Vagina (tissue), 2 donors: ENCODE measurements at regions not wholly inside any gene's neighbourhood (a gene's known extent, or its start where the extent isn't known, plus 50 kb on each side); places are given as distances from the start of the nearest gene placed in this dataset.

Experiments used
- POLR2A ChIP-seq, 2 donors: fragments of 450-650 bp; IDR thresholded peaks; one replicate each; pipeline ENCODE4 v1.6.1; 2017; ENCODE audit warnings: antibody characterized with exemption in 2 of 2, mild to moderate bottlenecking in 2 of 2, moderate library complexity in 2 of 2
- POLR2AphosphoS5 ChIP-seq, 2 donors: sonication (generic); formaldehyde crosslinking; IDR thresholded peaks; one replicate each; pipeline ENCODE4 v1.9.0; 2017; ENCODE audit warnings: antibody characterized with exemption in 2 of 2, mild to moderate bottlenecking in 2 of 2, low read depth in 1 of 2; ENCODE audit not compliant: insufficient read depth in 1 of 2
- TF ChIP-seq, protein P1 (sequence below), 3 experiments: fragments of 450-650 bp in 2 of 3; fragments of 200-600 bp in 1 of 3; sonication (generic) in 1 of 3; IDR thresholded peaks; one replicate each; pipeline ENCODE4 v1.5.1; 2017 to 2019; ENCODE audit warnings: antibody characterized with exemption in 3 of 3, mild to moderate bottlenecking in 2 of 3, moderate library complexity in 2 of 3

DNA sequence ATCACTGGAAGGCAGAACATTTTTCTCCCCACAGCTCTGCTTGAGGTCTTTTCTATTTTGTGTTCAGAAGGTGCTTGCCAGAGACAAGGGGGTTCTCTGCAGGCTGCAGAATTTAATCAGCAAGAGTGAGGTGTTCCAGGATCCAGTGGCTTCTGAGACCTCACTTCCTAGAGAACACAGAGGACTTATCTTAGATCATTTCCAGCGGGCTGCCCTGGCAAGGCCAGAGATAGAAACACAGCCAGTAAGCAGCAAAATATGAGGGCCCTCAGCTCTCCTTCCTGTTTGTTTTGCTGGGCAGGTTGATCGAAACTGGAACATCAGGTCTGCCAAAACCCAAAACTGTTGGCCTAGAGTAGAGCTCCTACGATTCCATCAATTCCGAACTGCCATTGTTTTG is 187.3 kb downstream of the DIRAS2 start:
- TF ChIP-seq, protein P1, sequence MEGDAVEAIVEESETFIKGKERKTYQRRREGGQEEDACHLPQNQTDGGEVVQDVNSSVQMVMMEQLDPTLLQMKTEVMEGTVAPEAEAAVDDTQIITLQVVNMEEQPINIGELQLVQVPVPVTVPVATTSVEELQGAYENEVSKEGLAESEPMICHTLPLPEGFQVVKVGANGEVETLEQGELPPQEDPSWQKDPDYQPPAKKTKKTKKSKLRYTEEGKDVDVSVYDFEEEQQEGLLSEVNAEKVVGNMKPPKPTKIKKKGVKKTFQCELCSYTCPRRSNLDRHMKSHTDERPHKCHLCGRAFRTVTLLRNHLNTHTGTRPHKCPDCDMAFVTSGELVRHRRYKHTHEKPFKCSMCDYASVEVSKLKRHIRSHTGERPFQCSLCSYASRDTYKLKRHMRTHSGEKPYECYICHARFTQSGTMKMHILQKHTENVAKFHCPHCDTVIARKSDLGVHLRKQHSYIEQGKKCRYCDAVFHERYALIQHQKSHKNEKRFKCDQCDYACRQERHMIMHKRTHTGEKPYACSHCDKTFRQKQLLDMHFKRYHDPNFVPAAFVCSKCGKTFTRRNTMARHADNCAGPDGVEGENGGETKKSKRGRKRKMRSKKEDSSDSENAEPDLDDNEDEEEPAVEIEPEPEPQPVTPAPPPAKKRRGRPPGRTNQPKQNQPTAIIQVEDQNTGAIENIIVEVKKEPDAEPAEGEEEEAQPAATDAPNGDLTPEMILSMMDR (IDR thresholded peaks at IDR 0.05), result no peak
- TF ChIP-seq POLR2A (IDR thresholded peaks at IDR 0.05), result no peak
- no peak for TF ChIP-seq POLR2AphosphoS5 (IDR thresholded peaks at IDR 0.05; ENCODE audit: insufficient read depth in 1 of 2, low read depth in 1 of 2)
